Smooth muscle cell (in vitro differentiated cells): ENCODE measurements at regions not wholly inside any gene's neighbourhood (a gene's known extent, or its start where the extent isn't known, plus 50 kb on each side); places are given as distances from the start of the nearest gene placed in this dataset.

ENCODE experiments used
- DNase-seq: peaks from one replicate; lab custom pipeline; 2025; ENCODE audit not compliant: unreplicated experiment; lab: John Stamatoyannopoulos, UW
- H2AFZ ChIP-seq: fragments of 200-600 bp; sonication (generic); 2 replicates; pipeline ENCODE4 v1.6.0; 2016; ENCODE audit warnings: antibody characterized with exemption, low read depth, mild to moderate bottlenecking
- H3F3A ChIP-seq: fragments of 200-600 bp; sonication (generic); 2 replicates; pipeline ENCODE4 v1.6.0; 2017; ENCODE audit warnings: antibody characterized with exemption, low read depth
- H3K27ac ChIP-seq: fragments of 200-600 bp; sonication (generic); 2 replicates; pipeline ENCODE4 v1.5.1; 2016; ENCODE audit warnings: low read depth, mild to moderate bottlenecking
- H3K27me3 ChIP-seq: fragments of 200-600 bp; sonication (generic); 2 replicates; pipeline ENCODE4 v1.6.1; 2016; ENCODE audit warnings: low read depth, mild to moderate bottlenecking
- H3K36me3 ChIP-seq: fragments of 200-600 bp; sonication (generic); 2 replicates; pipeline ENCODE4 v1.5.1; 2016; ENCODE audit warnings: low read depth
- H3K4me1 ChIP-seq: fragments of 200-600 bp; sonication (generic); 2 replicates; pipeline ENCODE4 v1.5.1; 2016; ENCODE audit warnings: low read depth
- H3K4me2 ChIP-seq: fragments of 200-600 bp; sonication (generic); 2 replicates; pipeline ENCODE4 v1.6.0; 2016; ENCODE audit warnings: mild to moderate bottlenecking
- H3K4me3 ChIP-seq: fragments of 200-600 bp; sonication (generic); 2 replicates; pipeline ENCODE4 v1.5.1; 2016; ENCODE audit warnings: mild to moderate bottlenecking
- H3K79me2 ChIP-seq: fragments of 200-600 bp; sonication (generic); 2 replicates; pipeline ENCODE4 v1.6.0; 2016; ENCODE audit warnings: low read depth, mild to moderate bottlenecking
- H3K9ac ChIP-seq: fragments of 200-600 bp; sonication (generic); 2 replicates; pipeline ENCODE4 v1.6.0; 2016; ENCODE audit warnings: low read depth
- H3K9me3 ChIP-seq: fragments of 200-600 bp; sonication (generic); replicated peaks from 2 replicates; pipeline ENCODE4 v1.5.1; 2016; ENCODE audit warnings: low read depth
- H4K20me1 ChIP-seq: fragments of 200-600 bp; sonication (generic); 2 replicates; pipeline ENCODE4 v1.6.0; 2016; ENCODE audit warnings: low read depth
- CTCF ChIP-seq: fragments of 200-600 bp; sonication (generic); IDR thresholded peaks from 2 replicates; pipeline ENCODE4 v1.5.1; 2017; ENCODE audit warnings: borderline replicate concordance, mild to moderate bottlenecking, antibody characterized with exemption; ENCODE audit not compliant: insufficient read depth, poor library complexity, severe bottlenecking
- WGBS: methylation state at CpG from one replicate; pipeline ENCODE4 v1.1.7; 2016; ENCODE audit warnings: low lambda C conversion rate; 5-methylcytosine and 5-hydroxymethylcytosine counted together

DNA sequence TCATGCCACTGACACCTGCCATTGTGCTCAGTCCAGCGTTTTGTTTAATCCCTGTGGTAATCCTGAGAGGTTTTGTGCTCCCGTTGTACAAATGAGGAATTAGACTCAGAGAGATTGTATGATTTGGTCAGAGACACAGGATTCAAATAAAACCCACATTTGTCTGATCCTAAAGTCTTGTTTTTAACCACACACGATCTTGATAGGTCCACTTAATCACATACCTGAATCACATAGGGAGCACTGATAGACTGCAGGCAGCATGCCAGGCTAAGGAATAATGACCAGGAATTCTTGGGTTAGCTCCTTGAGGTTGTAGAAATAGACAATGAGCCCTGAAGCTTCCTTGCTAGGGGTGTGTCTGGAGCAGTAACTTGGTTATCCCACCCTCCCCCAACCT, 202.6 kb upstream of the RGS6 start:
- TF ChIP-seq CTCF: no peak
- peaks cover 6% of the 10 kb centered on the region for H4K20me1 ChIP-seq
- no peak for DNase-seq

DNA sequence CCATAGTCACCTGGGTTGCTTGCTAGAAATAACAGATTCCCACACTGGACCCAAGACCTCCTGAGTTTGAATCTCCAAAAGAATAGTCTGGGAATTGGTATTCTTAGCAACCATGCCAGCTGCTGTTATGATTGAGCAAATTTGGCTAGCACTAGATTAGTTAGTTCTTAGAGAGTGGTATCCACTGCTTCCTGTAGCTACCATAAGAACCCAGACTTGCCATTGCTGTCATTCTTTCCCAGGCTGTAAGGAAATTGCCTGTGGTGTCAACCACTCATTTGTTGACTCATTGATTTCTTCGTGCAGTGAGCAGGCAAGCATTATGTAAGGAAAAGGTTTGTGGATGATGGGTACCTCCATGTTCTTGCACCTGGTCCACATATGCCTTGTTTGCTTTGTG, 201.8 kb upstream of the RGS6 start:
- H4K20me1 ChIP-seq: peaks cover 6% of the 10 kb centered on the region
- H3K4me2 ChIP-seq: no peak overlapping the region
- no peak for DNase-seq
- 44% methylated on average over 1 of the region's 1 CpG for WGBS
- H3K79me2 ChIP-seq: no peaks in the 10 kb centered on the region
- no peak for TF ChIP-seq CTCF
- no peaks in the 10 kb centered on the region for H3K9me3 ChIP-seq
- peaks cover 3% of the 10 kb centered on the region for H3K4me1 ChIP-seq
- H3F3A ChIP-seq: peaks cover 5% of the 10 kb centered on the region
- H2AFZ ChIP-seq: no peak overlapping the region
- no peaks in the 10 kb centered on the region for H3K36me3 ChIP-seq
- no peaks in the 10 kb centered on the region for H3K27me3 ChIP-seq
- H3K27ac ChIP-seq: peak overlapping the region; percentile 32
- no peak overlapping the region for H3K9ac ChIP-seq
- H3K4me3 ChIP-seq: no peak overlapping the region

More for the DNA sequence above, 202.6 kb upstream of the RGS6 start:
- Histone ChIP-seq H3K27ac (no peak overlapping the region), H3K9ac (no peak overlapping the region), H3K4me1 (peaks cover 3% of the 10 kb centered on the region), H3K36me3 (no peaks in the 10 kb centered on the region), H3K4me2 (no peak overlapping the region), H3K9me3 (no peaks in the 10 kb centered on the region), H2AFZ (no peak overlapping the region), H3K4me3 (no peak overlapping the region), H3F3A (peaks cover 5% of the 10 kb centered on the region), H3K79me2 (no peaks in the 10 kb centered on the region), H3K27me3 (no peaks in the 10 kb centered on the region)
- 78% methylated on average over 3 of the region's 3 CpGs for WGBS

- Histone ChIP-seq H3K9me3 (no peaks in the 10 kb centered on the region), H3K4me3 (no peak overlapping the region), H4K20me1 (peaks cover 6% of the 10 kb centered on the region), H3K27ac (peak overlapping the region; percentile 71), H3K9ac (no peak overlapping the region), H3F3A (peaks cover 5% of the 10 kb centered on the region), H3K36me3 (peaks cover 1% of the 10 kb centered on the region), H3K27me3 (no peaks in the 10 kb centered on the region), H2AFZ (no peak overlapping the region), H3K4me2 (no peak overlapping the region), H3K4me1 (peaks cover 3% of the 10 kb centered on the region), H3K79me2 (no peaks in the 10 kb centered on the region)
- DNase-seq: no peak
- 98% methylated on average over 5 of the region's 5 CpGs for WGBS
- TF ChIP-seq CTCF: no peak
Observed at GRCh38 chr14:71731096-71731495, 201.1 kb upstream of the RGS6 start.

DNA sequence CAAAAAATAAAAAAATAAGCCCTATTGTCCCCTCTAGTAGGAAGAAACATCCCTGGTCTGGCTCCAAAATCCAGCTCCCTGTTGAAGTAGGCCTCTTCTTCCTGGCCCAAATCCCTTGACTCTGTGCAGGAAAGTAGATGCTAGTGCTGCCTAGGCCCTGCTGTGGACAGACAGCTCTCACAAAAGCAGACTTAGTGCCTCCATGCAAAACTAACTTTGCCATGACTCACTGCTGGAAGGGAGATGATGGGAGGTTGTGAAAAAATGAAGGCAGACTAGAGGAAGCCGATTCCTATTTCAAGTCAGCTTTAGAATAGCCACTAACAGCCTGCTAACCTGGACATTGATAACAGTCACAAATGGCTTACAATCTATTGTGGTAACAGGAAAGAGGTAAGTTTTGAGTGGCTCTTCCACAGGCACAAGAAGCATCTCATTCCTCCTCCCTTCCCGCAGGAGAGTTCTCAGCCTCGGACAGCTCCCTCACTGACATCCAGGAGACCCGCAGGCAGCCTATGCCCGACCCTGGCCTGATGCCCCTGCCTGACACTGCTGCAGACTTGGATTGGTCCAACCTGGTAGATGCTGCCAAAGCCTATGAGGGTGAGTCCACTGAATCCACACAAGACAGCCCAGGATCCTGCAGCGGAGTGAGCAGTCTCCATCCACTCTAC, 198.9 kb upstream of the RGS6 start:
- H3K4me3 ChIP-seq: no peak overlapping the region
- 73% methylated on average over 6 of the region's 6 CpGs for WGBS
- no peak overlapping the region for H2AFZ ChIP-seq
- H3K79me2 ChIP-seq: no peaks in the 10 kb centered on the region
- no peak for DNase-seq
- no peaks in the 10 kb centered on the region for H3K27me3 ChIP-seq
- H3K36me3 ChIP-seq: peaks cover 8% of the 10 kb centered on the region
- H3F3A ChIP-seq: peaks cover 5% of the 10 kb centered on the region
- no peaks in the 10 kb centered on the region for H3K4me1 ChIP-seq
- no peak for TF ChIP-seq CTCF
- H3K4me2 ChIP-seq: peak overlapping the region; percentile 43
- H3K27ac ChIP-seq: peak overlapping the region; percentile 71
- H3K9ac ChIP-seq: no peak overlapping the region
- no peaks in the 10 kb centered on the region for H3K9me3 ChIP-seq
- peaks cover 6% of the 10 kb centered on the region for H4K20me1 ChIP-seq
